IMR-90 (cell line): ENCODE measurements at regions not wholly inside any gene's neighbourhood (a gene's known extent, or its start where the extent isn't known, plus 50 kb on each side); places are given as distances from the start of the nearest gene placed in this dataset.

Source experiments
- ATAC-seq: fragments of 200-7000 bp; cut with Tn5 transposase; 2 replicates; pipeline ENCODE4 v1.9.1; 2020; ENCODE audit warnings: low read depth, mild to moderate bottlenecking, moderate library complexity
- BruUV-seq: library from RNA; stranded (reverse); fragments of 400-500 nt; replicated peaks from 2 replicates; lab custom pipeline; 2021; lab: Mats Ljungman, UMichigan
- CTCF ChIA-PET: fragments of 300-600 bp; formaldehyde crosslinking; extraction: SDS; loops from one replicate; lab custom pipeline; 2021; ENCODE audit warnings: antibody characterized with exemption; lab: Yijun Ruan, JAX
- POLR2A ChIA-PET: fragments of 300-600 bp; sonication (Branson Sonifier 250); formaldehyde crosslinking; loops from one replicate; lab custom pipeline; 2022; ENCODE audit warnings: antibody characterized with exemption; ENCODE audit not compliant: unreplicated experiment; lab: Charles Lee
- DNase-seq: peaks from one replicate; pipeline ENCODE4 v3.0.0; 2013
- H2AFZ ChIP-seq: replicated peaks from 2 replicates; pipeline ENCODE3; 2013; ENCODE audit warnings: low read length, mild to moderate bottlenecking; ENCODE audit not compliant: poor library complexity
- H2AK5ac ChIP-seq: 2 replicates; pipeline ENCODE4 v1.6.1; 2013; ENCODE audit warnings: low read depth, low read length, inconsistent platforms
- H2AK9ac ChIP-seq: replicated peaks from 2 replicates; pipeline ENCODE3; 2013; ENCODE audit warnings: mild to moderate bottlenecking, low read depth, low read length, moderate library complexity; ENCODE audit not compliant: poor library complexity
- H2BK120ac ChIP-seq: 2 replicates; pipeline ENCODE4 v1.6.1; 2013; ENCODE audit warnings: low read depth, low read length, inconsistent platforms
- H2BK15ac ChIP-seq: 3 replicates; pipeline ENCODE4 v1.6.1; 2013; ENCODE audit warnings: low read depth, low read length, inconsistent platforms
- H2BK20ac ChIP-seq: 2 replicates; pipeline ENCODE4 v1.6.1; 2013; ENCODE audit warnings: low read depth, mild to moderate bottlenecking, inconsistent platforms, low read length, moderate library complexity
- H2BK5ac ChIP-seq: 2 replicates; pipeline ENCODE4 v1.6.1; 2013; ENCODE audit warnings: mild to moderate bottlenecking, low read depth, low read length, inconsistent platforms; ENCODE audit not compliant: poor library complexity, severe bottlenecking
- H3K14ac ChIP-seq: replicated peaks from 2 replicates; pipeline ENCODE4 v1.6.1; 2013; ENCODE audit warnings: low read depth, low read length, inconsistent platforms
- H3K18ac ChIP-seq: 2 replicates; pipeline ENCODE4 v1.6.1; 2013; ENCODE audit warnings: low read depth, low read length, control low read depth
- H3K23ac ChIP-seq: 2 replicates; pipeline ENCODE4 v1.6.1; 2013; ENCODE audit warnings: low read depth, low read length, inconsistent platforms
- H3K27ac ChIP-seq: 2 replicates; pipeline ENCODE4 v1.5.1; 2013; ENCODE audit warnings: mild to moderate bottlenecking, control low read depth, low read length; ENCODE audit not compliant: insufficient read depth
- H3K27me3 ChIP-seq: 2 replicates; pipeline ENCODE4 v1.6.1; 2013; ENCODE audit warnings: low read length; ENCODE audit not compliant: control insufficient read depth, insufficient read depth
- H3K36me3 ChIP-seq: 2 replicates; pipeline ENCODE4 v1.6.1; 2013; ENCODE audit warnings: low read length, mixed read lengths; ENCODE audit not compliant: control insufficient read depth, insufficient read depth
- H3K4ac ChIP-seq: 2 replicates; pipeline ENCODE4 v1.6.1; 2013; ENCODE audit warnings: low read depth, low read length, inconsistent platforms
- H3K4me1 ChIP-seq: 2 replicates; pipeline ENCODE4 v1.6.1; 2013; ENCODE audit warnings: low read length, mixed read lengths; ENCODE audit not compliant: control insufficient read depth, insufficient read depth
- H3K4me2 ChIP-seq: 2 replicates; pipeline ENCODE4 v1.6.1; 2013; ENCODE audit warnings: low read depth, mild to moderate bottlenecking, control low read depth, low read length, moderate library complexity
- H3K4me3 ChIP-seq: 2 replicates; pipeline ENCODE4 v1.5.1; 2013; ENCODE audit warnings: low read depth, mild to moderate bottlenecking, control low read depth, low read length, moderate library complexity; ENCODE audit not compliant: insufficient read depth
- H3K56ac ChIP-seq: 2 replicates; pipeline ENCODE4 v1.6.1; 2013; ENCODE audit warnings: low read length, inconsistent platforms; ENCODE audit not compliant: insufficient read depth; ENCODE audit errors: extremely low read depth
- H3K79me1 ChIP-seq, 2 experiments: 2 replicates each; pipeline ENCODE4 v1.6.1; 2013; ENCODE audit warnings: low read length in 2 of 2, inconsistent platforms in 1 of 2, low read depth in 1 of 2
- H3K9ac ChIP-seq: 2 replicates; pipeline ENCODE4 v1.6.1; 2013; ENCODE audit warnings: low read depth, low read length, control low read depth
- H3K9me1 ChIP-seq: 2 replicates; pipeline ENCODE4 v1.6.1; 2013; ENCODE audit warnings: low read length, inconsistent platforms; ENCODE audit not compliant: insufficient read depth
- H3K9me3 ChIP-seq: 2 replicates; pipeline ENCODE4 v1.6.1; 2013; ENCODE audit warnings: low read length; ENCODE audit not compliant: control insufficient read depth, insufficient read depth
- H4K20me1 ChIP-seq: 2 replicates; pipeline ENCODE4 v1.6.1; 2013; ENCODE audit warnings: low read length, inconsistent platforms; ENCODE audit not compliant: insufficient read depth
- H4K5ac ChIP-seq: 2 replicates; pipeline ENCODE4 v1.6.1; 2013; ENCODE audit warnings: mild to moderate bottlenecking, low read depth, low read length, control low read depth
- H4K8ac ChIP-seq, 2 experiments: 2 replicates each; pipeline ENCODE4 v1.6.1; 2013; ENCODE audit warnings: low read depth in 2 of 2, low read length in 2 of 2, control low read depth in 1 of 2, inconsistent platforms in 1 of 2
- H4K91ac ChIP-seq: 2 replicates; pipeline ENCODE4 v1.6.1; 2013; ENCODE audit warnings: low read depth, low read length, inconsistent platforms; ENCODE audit not compliant: insufficient read depth
- BHLHE40 ChIP-seq: fragments of 150-350 bp; IDR thresholded peaks from 2 replicates; pipeline ENCODE4 v1.6.1; 2016; ENCODE audit warnings: mild to moderate bottlenecking, low read depth, low read length
- CHD1 ChIP-seq: IDR thresholded peaks from 2 replicates; pipeline ENCODE4 v1.6.1; 2012; ENCODE audit warnings: low read depth, low read length, improper control_type of control experiment
- ELK1 ChIP-seq: fragments of 150-350 bp; IDR thresholded peaks from 2 replicates; pipeline ENCODE4 v1.6.1; 2016; ENCODE audit warnings: low read depth, mild to moderate bottlenecking, low read length, moderate library complexity, borderline replicate concordance
- FOS ChIP-seq: fragments of 150-350 bp; IDR thresholded peaks from 2 replicates; pipeline ENCODE4 v1.6.1; 2016; ENCODE audit warnings: low read depth, low read length
- MAFK ChIP-seq: IDR thresholded peaks from 2 replicates; pipeline ENCODE4 v1.6.1; 2012; ENCODE audit warnings: low read depth, low read length, improper control_type of control experiment
- MAZ ChIP-seq: IDR thresholded peaks from 2 replicates; pipeline ENCODE4 v1.6.1; 2012; ENCODE audit warnings: low read depth, mild to moderate bottlenecking, low read length, improper control_type of control experiment, moderate library complexity, borderline replicate concordance
- MXI1 ChIP-seq: IDR thresholded peaks from 2 replicates; pipeline ENCODE4 v1.6.1; 2012; ENCODE audit warnings: low read depth, mild to moderate bottlenecking, low read length, moderate library complexity, borderline replicate concordance
- POLR2A ChIP-seq: IDR thresholded peaks from 2 replicates; pipeline ENCODE4 v1.6.1; 2012; ENCODE audit warnings: mild to moderate bottlenecking, low read depth, low read length
- RCOR1 ChIP-seq: IDR thresholded peaks from 2 replicates; pipeline ENCODE4 v1.6.1; 2012; ENCODE audit warnings: mild to moderate bottlenecking, low read length, improper control_type of control experiment; ENCODE audit not compliant: insufficient replicate concordance
- RFX5 ChIP-seq: IDR thresholded peaks from 2 replicates; pipeline ENCODE4 v1.8.0; 2012; ENCODE audit warnings: low read depth, mild to moderate bottlenecking, low read length, moderate library complexity
- SMC3 ChIP-seq: fragments of 150-350 bp; IDR thresholded peaks from 2 replicates; pipeline ENCODE4 v1.6.1; 2016; ENCODE audit warnings: low read depth, mild to moderate bottlenecking, antibody characterized with exemption, low read length, moderate library complexity
- WGBS, 2 experiments: methylation state at CpG; one replicate each; pipeline versions ENCODE4 v1.1.5 to v1.1.7; 2013; ENCODE audit warnings: missing lambda C conversion rate in 2 of 2; ENCODE audit not compliant: insufficient read length in 1 of 2; ENCODE audit errors: extremely low coverage in 2 of 2; 5-methylcytosine and 5-hydroxymethylcytosine counted together
- dilution Hi-C: fragments of 300-500 bp; cut with HindIII; formaldehyde crosslinking; loops from one replicate; pipeline ENCODE4 v1.14.3; 2018; ENCODE audit warnings: low sequenced_read_pairs; ENCODE audit not compliant: unreplicated experiment
- in situ Hi-C: fragments of 300-500 bp; cut with MboI; formaldehyde crosslinking; loops from 3 replicates; pipeline ENCODE4 v1.14.3; 2019; ENCODE audit warnings: low sequenced_read_pairs, inconsistent platforms, mixed read lengths
- intact Hi-C: fragments of 100-400 bp; cut with micrococcal nuclease; formaldehyde crosslinking; loops from 2 replicates; pipeline ENCODE4 v1.10.0; 2022

GRCh38 chr1:221840511-221841243 lies 98.8 kb upstream of the DUSP10 start:
- intact Hi-C loops = no loop called here
- H3K4me2 ChIP-seq = no peak overlapping the region
- peak overlapping the region; percentile 45; the same call in 1 of the 2 replicates for H2BK120ac ChIP-seq
- H3K27ac ChIP-seq = no peak overlapping the region
- 0 out of 2 replicates have a peak overlapping the region, but pooled peaks have one; percentile 45 for H3K14ac ChIP-seq
- peak overlapping the region; percentile 33 for H4K5ac ChIP-seq
- H3K79me1 ChIP-seq = no peaks in the 10 kb centered on the region
- H3K18ac ChIP-seq = peak overlapping the region; percentile 5; the same call in 1 of the 2 replicates
- no peak for DNase-seq
- H4K8ac ChIP-seq = no peak overlapping the region
- CTCF ChIA-PET = no interaction called here
- H3K9me1 ChIP-seq = peaks cover 13% of the 10 kb centered on the region
- TF ChIP-seq MAFK (no peak), MXI1 (no peak), RFX5 (no peak), ELK1 (no peak), POLR2A (no peak), FOS (no peak), CHD1 (no peak), RCOR1 (no peak), MAZ (no peak), SMC3 (no peak), BHLHE40 (no peak)
- in situ Hi-C loops = no loop called here
- H2BK5ac ChIP-seq = no peak overlapping the region
- no peaks in the 10 kb centered on the region for H3K36me3 ChIP-seq
- dilution Hi-C loops = no loop called here
- H3K56ac ChIP-seq = no peak overlapping the region
- POLR2A ChIA-PET = no interaction called here
- H2AK5ac ChIP-seq = peak overlapping the region; percentile 85
- no peak for ATAC-seq
- H2BK20ac ChIP-seq = peak overlapping the region; percentile 46; the same call in 1 of the 2 replicates
- H4K20me1 ChIP-seq = no peaks in the 10 kb centered on the region
- no peaks in the 10 kb centered on the region for H3K9me3 ChIP-seq
- H3K23ac ChIP-seq = peak overlapping the region; percentile 41
- peak overlapping the region; percentile 59; the same call in 1 of the 2 replicates for H3K4ac ChIP-seq
- H2AK9ac ChIP-seq = no peak overlapping the region
- peaks cover 16% of the 10 kb centered on the region for H3K4me1 ChIP-seq
- H3K27me3 ChIP-seq = no peaks in the 10 kb centered on the region
- no TSS peak for BruUV-seq
- H2AFZ ChIP-seq = no peak overlapping the region
- no peak overlapping the region for H3K4me3 ChIP-seq
- no CpG with 5 or more reads among the region's 5 CpGs for WGBS, 2 experiments
- H2BK15ac ChIP-seq = peak overlapping the region; percentile 78; the same call in 1 of the 3 replicates
- H4K91ac ChIP-seq = peak overlapping the region; percentile 59; the same call in 1 of the 2 replicates
- H3K9ac ChIP-seq = no peak overlapping the region
